Esophagus mucosa (tissue), 1 donor: ENCODE measurements at regions not wholly inside any gene's neighbourhood (a gene's known extent, or its start where the extent isn't known, plus 50 kb on each side); places are given as distances from the start of the nearest gene placed in this dataset.
A peak's percentile ranks its signal among the peaks of the same experiment; 100 is the strongest.
"Not testable (repeated sequence)": the region's sequence is repeated elsewhere in the genome, so short reads cannot be mapped to it uniquely, and the experiment has no call there.

ENCODE experiments used
- ATAC-seq: fragments of 200-7000 bp; cut with Tn5 transposase; one replicate; pipeline ENCODE4 v1.9.1; 2020
- donor health status: DM: yes; HTN: yes; CAD: no.

DNA sequence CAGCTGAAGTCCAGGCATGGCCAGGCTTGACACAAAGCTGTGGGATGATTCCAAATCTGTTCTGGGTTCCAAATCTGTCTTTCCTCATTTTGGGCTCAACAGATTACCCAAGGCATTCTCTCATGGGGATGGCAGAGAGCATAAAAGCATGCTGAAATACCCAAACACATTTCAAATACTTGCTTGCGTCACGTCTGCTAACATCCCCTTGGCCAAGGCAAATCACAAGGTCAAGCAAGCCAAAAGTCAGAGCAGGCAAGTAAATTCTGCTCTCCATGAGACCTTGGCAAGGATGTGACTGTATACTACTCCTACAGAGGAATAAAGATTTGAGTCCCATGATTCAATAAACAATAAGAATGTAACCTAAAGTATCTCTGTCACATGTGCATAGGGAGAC lies 306.7 kb downstream of the EPB41L4A start:
- ATAC-seq = no peak

DNA sequence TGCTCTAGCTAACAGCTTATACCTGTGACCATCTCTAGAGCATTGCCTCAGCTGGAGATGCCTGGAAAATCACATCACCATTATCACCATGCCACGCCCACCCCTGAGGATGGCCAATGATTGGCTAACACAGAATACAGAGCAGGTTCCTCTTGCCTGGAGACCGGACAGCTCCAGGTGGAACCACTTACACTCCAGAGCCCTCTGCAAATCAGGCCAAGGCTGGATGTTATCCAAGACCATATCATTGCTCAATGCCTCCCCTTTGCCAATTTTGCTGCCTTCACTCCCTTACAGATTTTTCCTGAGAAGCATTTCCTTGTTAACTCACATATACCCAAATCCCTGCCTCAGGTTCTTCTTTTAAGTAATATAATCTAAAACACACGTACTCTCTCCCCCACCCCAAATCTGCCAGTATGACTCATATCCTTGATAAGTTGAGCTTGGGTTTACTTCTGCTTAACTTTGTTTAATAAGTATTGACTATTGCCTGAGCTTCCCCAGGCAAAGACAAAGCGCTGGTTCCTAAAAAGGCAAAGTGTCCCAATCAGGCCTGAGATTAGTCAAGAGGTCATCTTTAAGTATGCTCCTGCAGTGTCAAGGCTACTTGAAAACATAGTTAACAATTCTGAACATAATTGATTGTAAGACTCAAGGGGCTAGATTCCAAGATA lies 309.6 kb downstream of the EPB41L4A start:
- peak; percentile 99 for ATAC-seq

DNA sequence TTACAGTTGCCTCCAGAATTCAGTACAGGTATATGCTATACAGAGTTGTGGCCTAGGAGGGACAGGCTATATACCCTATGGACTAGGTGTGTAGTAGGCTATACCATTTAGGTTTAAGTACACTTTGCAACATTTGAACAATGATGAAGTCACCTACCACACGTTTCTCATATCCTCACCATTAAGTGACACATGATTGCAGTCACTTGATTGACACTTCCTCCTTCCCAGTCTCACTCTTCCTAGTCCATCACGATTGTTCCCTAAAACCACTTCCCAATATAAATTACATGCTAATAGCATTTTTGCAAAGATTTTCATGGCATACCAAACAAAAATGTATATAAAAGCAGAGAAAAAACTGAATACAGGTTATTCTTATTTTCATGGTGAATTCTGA lies 312.2 kb downstream of the EPB41L4A start:
- ATAC-seq = no peak

DNA sequence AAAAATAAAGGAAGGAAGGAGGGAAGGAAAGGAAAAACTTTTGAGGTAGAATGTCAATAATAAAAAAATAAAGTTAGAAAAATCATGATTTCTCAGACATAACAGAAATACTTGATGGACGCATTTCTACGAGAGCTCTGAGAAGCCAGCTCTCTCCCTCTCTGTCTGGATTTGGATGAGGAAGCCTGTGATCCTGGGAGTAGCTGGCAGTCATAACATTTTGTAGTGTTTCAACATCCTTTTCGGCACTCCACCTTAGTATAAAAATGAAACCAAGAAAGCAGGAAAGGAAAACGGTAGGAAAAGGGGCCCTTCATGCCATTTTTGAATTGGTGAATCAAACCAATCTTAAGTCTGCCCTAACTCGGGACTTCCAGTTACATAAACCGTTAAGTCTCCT lies 321.3 kb downstream of the EPB41L4A start:
- no peak for ATAC-seq

DNA sequence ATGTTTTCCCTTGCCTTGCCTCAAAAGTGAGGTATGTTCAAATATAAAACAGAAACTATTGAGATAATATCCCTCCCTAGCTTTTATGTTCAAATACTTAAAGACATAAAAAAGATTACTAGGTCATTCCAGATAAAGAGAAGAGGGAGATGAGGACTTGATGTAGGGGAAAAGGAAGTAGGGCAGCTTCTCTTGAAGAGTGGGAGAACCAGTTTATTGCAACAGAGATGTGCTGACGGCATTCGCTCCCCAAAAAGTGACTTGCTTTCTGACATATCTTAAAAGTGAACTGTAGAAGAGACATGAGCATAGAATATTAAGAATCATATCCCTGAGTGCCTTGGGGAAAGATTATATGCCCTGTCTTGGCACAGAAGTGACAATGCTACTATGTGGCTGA lies 330.2 kb upstream of the NREP start:
- peak; percentile 49 for ATAC-seq

DNA sequence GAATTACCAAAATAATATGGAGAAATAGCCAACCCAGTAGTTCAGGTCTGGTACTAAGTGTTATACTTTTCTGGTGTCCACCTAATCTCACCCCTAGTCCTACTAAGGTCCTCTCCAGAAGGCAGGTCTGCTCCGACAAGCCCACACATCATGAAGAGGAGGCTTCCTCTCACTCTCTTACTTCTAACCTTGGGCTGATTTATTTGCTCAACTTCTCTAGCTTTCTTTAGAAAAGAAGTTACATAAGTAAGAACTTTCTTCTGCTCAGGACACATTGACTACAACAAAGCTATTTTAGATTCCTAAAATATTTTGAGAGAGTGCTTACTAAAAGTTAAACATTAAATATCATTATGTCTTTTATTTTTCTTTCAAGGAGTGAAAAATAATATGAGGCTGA lies 329.7 kb upstream of the NREP start:
- ATAC-seq = no peak

DNA sequence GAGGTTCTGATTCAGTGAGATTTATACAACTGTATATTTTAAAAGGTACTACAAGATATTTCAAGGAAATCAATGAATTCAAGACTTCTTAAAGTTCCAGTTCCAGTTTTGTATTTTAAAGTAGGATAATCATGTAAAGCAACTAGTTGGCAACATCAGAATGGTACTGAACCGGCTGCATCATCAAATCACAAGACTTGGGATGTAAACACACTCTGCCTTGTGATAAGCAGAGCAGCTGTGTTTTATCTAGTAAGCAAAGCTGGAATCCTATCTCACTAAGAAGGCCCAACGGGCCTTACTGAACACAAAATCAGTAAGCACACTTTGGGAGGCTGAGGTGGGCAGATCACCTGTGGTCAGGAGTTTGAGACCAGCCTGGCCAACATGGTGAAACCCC lies 327.2 kb upstream of the NREP start:
- no peak for ATAC-seq

DNA sequence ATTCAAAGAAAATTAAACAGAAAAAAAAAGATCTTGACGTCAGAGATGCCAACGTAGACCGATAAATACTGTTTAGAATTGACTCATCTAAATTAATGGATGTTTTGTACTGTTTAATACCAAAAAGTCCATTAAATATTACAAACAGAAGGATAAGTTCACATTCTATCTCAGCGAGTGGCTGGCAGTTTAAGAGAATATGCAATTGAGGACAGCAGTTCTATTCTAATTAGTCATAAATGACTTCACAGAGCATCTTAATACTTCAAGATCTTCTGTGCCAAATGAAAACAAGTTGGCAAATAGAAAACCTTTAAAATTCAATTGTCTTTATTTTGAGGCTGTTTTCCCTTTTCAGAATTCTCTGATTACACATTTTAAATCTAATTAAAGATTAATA lies 326.6 kb upstream of the NREP start:
- no peak for ATAC-seq

DNA sequence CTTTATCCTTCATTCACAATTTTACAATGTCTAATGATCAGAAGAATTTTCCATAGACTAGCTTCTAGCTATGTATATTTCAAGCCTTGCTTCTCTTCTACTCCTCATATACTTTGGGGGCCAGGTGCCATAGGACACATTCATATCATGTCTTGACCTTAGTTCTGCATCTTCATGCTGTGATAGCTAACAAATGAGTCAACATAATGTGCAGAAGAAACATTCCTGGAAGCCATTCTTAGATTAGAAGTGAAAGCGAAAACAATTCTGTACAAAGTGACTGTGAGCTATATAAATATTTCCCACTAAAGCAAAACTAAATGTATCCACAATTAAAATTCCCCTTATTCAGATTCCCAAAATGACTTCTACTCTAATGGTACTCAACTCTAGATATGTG lies 320.2 kb upstream of the NREP start:
- no peak for ATAC-seq

DNA sequence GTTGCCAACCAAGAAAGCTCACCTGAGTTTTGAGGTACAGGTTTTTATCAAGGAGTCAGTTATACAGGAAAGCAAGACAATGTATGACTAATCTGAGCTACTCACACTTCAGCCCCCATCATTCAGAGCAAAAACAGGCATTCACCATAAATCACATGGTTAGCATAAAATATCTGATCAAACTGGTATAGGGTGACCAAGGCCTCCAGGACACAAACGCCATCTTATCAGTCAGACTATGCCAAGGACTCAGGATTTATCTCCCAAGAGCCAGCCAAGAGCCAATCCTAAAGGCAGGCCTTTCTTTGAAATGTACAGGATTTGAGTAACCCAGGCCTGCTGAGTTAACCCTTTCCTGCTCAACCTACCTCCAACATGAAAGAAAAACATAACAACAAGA lies 313.0 kb upstream of the NREP start:
- no peak for ATAC-seq

DNA sequence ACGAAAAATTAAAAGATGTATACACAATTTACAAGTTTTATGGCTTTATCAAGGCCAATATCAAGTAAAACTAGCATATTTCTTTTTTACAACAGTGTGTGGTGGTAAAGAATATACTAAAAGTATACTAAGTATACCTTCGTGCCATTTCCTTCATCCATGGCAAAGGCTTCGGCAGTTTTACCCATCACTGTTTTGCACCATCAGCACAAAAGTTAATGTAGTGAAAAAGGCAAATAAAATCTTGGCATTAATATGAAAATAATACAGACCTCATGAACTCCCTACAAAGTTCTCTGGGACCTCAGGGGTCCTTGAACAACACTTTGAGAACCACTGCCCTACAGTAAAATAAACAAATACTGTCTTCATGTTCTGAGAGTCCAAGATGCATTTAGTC lies 312.3 kb upstream of the NREP start:
- no peak for ATAC-seq

DNA sequence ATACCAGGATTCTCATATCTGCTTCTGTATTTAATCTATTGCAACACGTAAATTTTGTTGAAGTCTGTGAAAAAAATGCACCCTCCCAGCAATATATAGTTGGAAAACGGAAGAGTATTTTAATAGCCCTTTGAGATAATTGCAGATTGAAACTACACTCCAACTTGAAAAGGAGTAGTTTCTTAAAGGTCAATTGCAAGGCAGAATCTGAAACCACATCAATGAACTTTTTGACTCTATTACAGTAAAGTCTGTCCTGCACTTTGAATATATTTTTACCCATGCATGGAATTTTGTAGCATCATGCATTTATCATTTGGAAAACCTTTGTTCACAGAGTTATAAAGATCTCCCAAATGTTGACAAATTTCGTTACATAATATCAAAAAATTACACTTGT lies 311.6 kb upstream of the NREP start:
- no peak for ATAC-seq

DNA sequence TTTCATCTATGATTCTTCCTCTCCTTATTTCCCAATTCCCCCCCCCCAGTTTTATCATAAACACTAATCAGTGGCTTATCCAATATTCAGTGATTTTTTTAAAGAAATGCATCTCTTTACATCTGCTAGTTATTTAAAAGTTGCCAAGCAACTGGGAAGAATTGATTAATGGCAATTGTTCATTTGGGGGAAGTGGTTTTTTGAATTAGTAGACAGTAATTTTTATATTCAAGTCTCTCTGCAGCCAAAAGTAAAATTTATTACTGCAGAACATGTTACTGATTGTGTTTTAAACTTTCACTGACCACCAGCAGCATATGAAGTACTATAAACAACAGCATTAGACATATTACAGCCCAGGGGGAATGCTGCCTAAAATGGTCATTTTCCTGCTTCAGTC lies 308.8 kb upstream of the NREP start:
- ATAC-seq = no peak

DNA sequence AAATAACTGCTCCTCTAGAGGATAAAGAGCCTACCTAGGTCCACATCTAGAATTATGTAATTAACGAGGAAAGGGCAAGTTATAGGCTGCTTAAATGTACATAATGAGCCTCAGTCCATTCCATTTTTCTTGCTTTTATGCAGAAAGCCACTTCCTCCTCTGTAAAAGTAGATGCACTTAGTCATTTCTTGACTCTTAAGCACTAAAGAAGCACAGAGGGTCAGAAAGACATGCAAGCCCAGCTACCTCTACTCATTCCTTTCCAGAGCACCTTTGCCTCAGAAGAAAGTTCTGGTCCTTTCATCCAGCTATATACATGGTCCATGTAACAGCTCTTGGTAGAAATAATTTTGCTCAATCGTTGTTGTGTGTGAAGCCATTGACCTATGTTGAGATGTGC lies 308.0 kb upstream of the NREP start:
- no peak for ATAC-seq

DNA sequence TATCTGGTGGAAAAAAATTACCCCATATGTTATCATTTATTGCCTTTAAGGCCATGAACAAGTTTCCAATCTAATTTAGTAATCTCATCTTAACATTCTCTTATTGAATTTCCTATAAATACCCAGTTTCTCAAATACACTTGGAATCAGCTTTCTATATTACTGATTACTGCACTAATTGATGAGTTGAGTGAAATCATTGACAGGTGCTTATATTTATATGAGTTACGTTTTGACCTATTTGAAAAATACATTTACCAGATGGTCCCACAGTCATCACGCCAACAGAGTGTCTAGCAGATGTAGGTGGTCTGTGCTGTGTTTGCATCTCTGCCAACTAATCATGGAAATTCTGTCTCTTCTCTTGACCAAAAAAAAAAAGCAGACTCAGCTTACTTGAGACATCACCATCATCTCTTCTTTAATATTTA lies 307.3 kb upstream of the NREP start:
- no peak for ATAC-seq

DNA sequence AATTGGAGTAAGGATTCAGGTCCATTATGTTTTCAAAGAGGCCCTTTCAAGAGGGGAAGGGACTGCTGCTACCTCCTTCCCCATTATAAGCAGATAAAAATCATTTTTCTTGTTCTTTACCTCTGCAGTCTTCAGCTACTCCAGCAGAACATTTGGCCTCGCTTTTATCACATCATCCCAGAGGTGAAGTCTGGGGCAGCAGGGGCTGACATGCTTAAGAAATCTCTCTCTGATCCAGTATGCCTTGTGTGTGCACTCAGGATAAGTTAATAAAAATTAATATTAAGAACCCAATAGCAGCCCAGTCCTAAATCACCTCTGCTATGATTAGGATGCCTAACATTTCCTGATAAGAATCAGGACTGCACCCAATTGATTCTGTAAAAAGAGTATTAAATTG lies 306.9 kb upstream of the NREP start:
- ATAC-seq = no peak

DNA sequence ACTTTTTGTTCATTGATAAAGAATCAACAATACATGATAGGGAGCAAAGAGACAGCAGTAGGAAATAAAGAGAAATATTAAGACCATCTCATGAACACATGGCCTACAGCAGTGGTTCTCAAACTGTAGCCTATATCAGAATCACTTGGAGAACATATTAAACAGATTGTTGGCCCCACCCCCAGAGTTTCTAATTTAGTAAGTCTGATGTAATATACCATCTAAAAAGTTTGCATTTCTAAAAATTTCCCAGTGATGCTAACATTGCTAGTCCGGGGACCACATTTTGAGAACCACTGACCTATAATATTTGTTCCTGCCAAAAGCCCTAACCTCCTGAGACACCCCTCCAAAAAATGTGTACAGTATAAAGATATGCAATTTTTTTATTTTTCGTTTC lies 306.2 kb upstream of the NREP start:
- no peak for ATAC-seq

DNA sequence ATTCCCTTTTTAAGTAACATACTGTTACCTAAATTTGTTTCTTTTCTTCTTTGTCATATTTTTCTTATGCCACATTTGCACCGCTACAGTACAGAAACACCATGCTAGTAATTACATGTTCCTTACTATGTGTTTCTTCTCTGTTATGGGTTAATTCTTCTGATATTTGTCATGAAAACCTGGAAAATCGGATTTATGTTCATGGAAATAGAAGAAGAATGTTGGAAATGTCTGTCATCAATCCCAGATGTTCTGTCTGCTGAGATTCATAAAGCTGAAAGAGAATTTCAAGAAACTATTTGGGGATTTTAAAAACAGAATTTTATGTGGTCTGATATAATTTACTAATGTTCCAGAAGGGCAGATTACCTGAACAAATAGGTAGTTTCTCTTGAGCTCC lies 305.2 kb upstream of the NREP start:
- ATAC-seq = no peak

DNA sequence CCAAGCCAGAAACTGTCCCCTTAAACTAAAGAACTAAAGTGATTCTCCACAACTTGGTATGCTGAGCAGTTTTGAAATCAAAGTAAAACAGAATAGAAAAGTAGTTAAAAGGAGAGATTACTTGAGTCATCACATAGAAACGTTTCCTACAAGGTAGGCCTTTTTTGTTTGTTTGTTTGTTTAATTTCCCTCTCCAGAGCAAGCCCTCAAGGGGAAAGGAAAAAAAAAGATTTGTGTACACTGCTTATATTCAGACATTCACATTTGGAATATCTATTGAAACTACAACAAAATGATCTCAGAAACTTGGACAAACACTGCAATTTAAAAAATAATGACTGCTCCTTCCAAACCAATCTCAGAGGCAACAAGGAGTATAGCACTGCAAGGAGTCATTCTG lies 304.7 kb upstream of the NREP start:
- no peak for ATAC-seq

DNA sequence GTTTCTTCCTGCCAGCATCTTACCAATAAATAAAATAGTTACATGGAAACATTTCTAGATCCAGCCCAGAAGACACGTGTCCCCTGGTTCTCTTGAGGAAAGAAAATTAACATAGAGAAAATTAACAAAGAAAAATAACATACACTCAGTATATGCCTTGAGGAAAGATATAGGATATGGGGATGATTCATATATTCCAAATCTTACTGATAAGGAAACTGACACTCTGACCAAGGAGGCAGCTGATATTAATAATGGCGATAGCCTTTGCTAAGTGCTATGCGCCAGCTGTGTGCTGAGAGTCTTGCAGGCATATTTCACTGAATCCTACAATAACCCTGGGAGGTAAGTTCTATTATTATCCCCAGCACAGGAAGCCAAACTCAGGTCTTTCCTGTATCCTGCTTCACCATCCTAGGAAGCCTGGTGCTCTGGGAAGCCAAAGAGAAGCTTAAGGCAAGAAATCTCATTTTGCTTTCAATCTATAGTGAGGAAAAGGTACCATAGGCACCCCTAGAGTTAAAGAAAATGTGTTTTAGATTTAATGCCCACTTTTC lies 302.7 kb upstream of the NREP start:
- no peak for ATAC-seq

DNA sequence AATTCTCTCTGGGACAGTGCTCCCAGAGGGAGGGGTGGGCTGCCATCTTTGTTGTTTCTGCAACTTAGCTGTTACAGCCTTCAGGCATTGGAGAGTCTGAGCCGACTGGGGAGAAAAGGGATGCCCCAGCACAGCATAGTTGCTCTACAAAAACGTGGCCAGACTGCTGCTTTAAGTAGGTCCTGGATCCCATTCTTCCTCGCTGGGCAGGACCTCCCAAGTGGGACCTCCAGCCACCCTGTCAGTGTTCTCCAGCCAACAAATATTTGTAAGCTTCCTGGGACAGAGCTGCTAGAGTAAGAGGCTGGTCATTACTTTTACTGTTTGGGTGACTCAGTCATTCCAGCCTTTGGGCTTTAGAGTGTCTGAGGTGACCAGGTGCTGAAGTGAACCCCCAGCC lies 292.7 kb upstream of the NREP start:
- no peak for ATAC-seq

DNA sequence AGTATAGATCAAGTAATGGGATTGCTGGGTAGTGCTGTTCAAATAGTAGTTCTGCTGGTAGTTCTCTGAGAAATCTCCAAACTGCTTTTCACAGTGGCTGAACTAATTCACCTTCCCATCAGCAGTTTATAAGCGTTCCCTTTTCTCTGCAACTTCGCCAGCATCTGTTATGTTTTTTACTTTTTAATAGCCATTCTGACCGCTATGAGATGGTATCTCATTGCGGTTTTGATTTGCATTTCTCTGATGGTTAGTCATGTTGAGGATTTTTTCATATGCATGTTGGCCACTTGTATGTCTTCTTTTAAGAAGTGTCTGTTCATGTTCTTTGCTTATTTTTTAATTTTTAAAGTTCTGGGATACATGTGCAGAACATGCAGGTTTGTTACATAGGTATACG lies 279.2 kb upstream of the NREP start:
- no peak for ATAC-seq

DNA sequence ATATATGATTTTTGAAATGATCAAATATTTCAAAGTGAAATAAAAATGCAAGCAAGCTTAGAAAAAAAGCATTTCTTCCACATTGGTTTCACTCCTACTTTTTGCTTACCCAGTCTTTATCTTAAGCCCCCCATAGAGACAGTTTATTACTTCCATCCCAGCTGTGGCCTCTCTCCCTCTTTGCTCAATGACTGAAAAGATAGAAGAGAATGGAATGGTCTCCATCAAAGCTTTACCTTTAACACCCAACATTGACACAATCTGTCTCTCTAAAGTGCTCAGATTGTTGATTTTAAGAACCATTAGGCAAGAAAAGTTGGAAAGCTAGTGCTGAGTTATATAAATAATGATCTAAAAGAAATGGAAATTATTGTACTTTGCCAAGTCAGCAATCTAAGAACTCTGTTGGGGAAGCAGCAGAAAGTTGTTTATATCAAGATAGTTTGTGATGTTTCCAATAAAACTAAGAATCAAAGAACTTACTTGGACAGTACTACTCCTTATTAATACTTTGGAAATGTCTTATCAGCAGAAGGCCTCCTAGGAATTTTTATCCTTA lies 277.5 kb upstream of the NREP start:
- ATAC-seq = no peak

DNA sequence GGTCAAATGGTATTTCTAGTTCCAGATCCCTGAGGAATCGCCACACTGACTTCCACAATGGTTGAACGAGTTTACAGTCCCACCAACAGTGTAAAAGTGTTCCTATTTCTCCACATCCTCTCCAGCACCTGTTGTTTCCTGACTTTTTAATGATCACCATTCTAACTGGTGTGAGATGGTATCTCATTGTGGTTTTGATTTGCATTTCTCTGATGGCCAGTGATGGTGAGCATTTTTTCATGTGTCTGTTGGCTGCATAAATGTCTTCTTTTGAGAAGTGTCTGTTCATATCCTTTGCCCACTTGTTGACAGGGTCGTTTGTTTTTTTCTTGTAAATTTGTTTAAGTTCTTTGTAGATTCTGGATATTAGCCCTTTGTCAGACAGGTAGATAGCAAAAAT lies 269.9 kb upstream of the NREP start:
- ATAC-seq = not testable (repeated sequence)

DNA sequence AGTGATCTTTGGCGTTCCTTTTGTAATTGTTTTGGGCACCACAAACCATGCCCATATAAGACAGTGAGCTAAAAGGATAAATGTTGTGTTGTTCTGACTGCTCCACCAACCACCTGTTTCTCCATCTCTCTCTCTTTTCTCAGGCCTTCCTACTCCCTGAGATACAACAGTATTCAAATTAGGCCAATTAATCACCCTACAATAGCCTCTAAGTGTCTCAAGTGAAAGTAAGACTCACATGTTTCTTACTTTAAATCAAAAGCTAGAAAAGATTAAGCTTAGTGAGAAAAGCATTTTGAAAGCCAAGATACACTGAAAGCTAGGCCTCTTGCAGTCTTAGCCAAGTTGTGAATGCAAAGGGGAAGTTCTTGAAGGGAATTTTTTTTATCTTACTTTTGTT lies 268.8 kb upstream of the NREP start:
- no peak for ATAC-seq
